ENCODE measurements at regions not wholly inside any gene's neighbourhood (a gene's known extent, or its start where the extent isn't known, plus 50 kb on each side); places are given as distances from the start of the nearest gene placed in this dataset.

GRCh38 chr15:98565566-98565965, 82.8 kb upstream of the IGF1R start:
- no peak for TF ChIP-seq CTCF (IDR thresholded peaks at IDR 0.05; ENCODE audit: insufficient read depth in 1 of 2, low read depth in 1 of 2, low read length in 1 of 2, severe bottlenecking in 1 of 2, unreplicated experiment in 1 of 2)
- Histone ChIP-seq H3K4me1 (no peaks in the 10 kb centered on the region), H3K27me3 (replicated peaks; ENCODE audit: control insufficient read depth, insufficient read depth, low read length) (no peaks in the 10 kb centered on the region), H3K9me3 (no peaks in the 10 kb centered on the region), H3K36me3 (ENCODE audit: control insufficient read depth, insufficient read depth, low read length) (no peaks in the 10 kb centered on the region), H3K4me3 (ENCODE audit: low read depth, low read length) (no peak overlapping the region)
- ChIA-PET POLR2A (no interaction called here), CTCF (no interaction called here)
- Mint-ChIP-seq H3K9me3 (ENCODE audit: unreplicated experiment) (no peaks in the 10 kb centered on the region), H3K27ac (ENCODE audit: unreplicated experiment) (no peak overlapping the region), H3K4me3 (ENCODE audit: unreplicated experiment) (no peak overlapping the region), H3K27me3 (ENCODE audit: insufficient read depth, unreplicated experiment) (peaks cover 8% of the 10 kb centered on the region), H3K36me3 (ENCODE audit: insufficient read depth, unreplicated experiment) (no peaks in the 10 kb centered on the region), H3K4me1 (ENCODE audit: low read depth, unreplicated experiment) (no peaks in the 10 kb centered on the region)
- intact Hi-C loops (cut with micrococcal nuclease; ENCODE audit: unreplicated experiment), result loop anchor here (5.0 kb wide), 2 partner anchors 48 to 82 kb away; partner anchors contain the start of gene IGF1R
- no TSS peak for BruUV-seq (replicated peaks)
- DNase-seq, result no peak

- H3K4me3 Mint-ChIP-seq (ENCODE audit: unreplicated experiment), result no peak overlapping the region
- Histone ChIP-seq H3K9me3 (no peaks in the 10 kb centered on the region), H3K27me3 (replicated peaks; ENCODE audit: control insufficient read depth, insufficient read depth, low read length) (no peaks in the 10 kb centered on the region), H3K4me1 (no peaks in the 10 kb centered on the region), H3K4me3 (ENCODE audit: low read depth, low read length) (no peak overlapping the region), H3K36me3 (ENCODE audit: control insufficient read depth, insufficient read depth, low read length) (no peaks in the 10 kb centered on the region)
- no TSS peak for BruUV-seq (replicated peaks)
- no peak for TF ChIP-seq CTCF (IDR thresholded peaks at IDR 0.05; ENCODE audit: insufficient read depth in 1 of 2, low read depth in 1 of 2, low read length in 1 of 2, severe bottlenecking in 1 of 2, unreplicated experiment in 1 of 2)
- H3K27ac Mint-ChIP-seq (ENCODE audit: unreplicated experiment), result no peak overlapping the region
- ChIA-PET CTCF (interaction anchor here (0.6 to 1.6 kb wide), 3 partner anchors 21 to 29 kb away, joined by 3 to 4 read pairs (median 3); no protein-coding TSS in a partner anchor), POLR2A (no interaction called here)
- DNase-seq, result no peak
- no peaks in the 10 kb centered on the region for H3K4me1 Mint-ChIP-seq (ENCODE audit: low read depth, unreplicated experiment)
- intact Hi-C loops (cut with micrococcal nuclease; ENCODE audit: unreplicated experiment), result loop anchor here (5.0 kb wide), 2 partner anchors 51 to 79 kb away; partner anchors contain the start of gene IGF1R
- H3K27me3 Mint-ChIP-seq (ENCODE audit: insufficient read depth, unreplicated experiment), result peaks cover 12% of the 10 kb centered on the region
- no peaks in the 10 kb centered on the region for H3K9me3 Mint-ChIP-seq (ENCODE audit: unreplicated experiment)
- H3K36me3 Mint-ChIP-seq (ENCODE audit: insufficient read depth, unreplicated experiment), result no peaks in the 10 kb centered on the region
These were observed 80.4 kb upstream of the IGF1R start for GRCh38 chr15:98567951-98568350.

GRCh38 chr15:98568382-98569017, 79.8 kb upstream of the IGF1R start:
- H3K36me3 Mint-ChIP-seq (ENCODE audit: insufficient read depth, unreplicated experiment), result no peaks in the 10 kb centered on the region
- TF ChIP-seq CTCF (IDR thresholded peaks at IDR 0.05; ENCODE audit: insufficient read depth in 1 of 2, low read depth in 1 of 2, low read length in 1 of 2, severe bottlenecking in 1 of 2, unreplicated experiment in 1 of 2), result peak; percentile 50 to 80
- no peak for DNase-seq
- Histone ChIP-seq H3K27me3 (replicated peaks; ENCODE audit: control insufficient read depth, insufficient read depth, low read length) (no peaks in the 10 kb centered on the region), H3K36me3 (ENCODE audit: control insufficient read depth, insufficient read depth, low read length) (no peaks in the 10 kb centered on the region), H3K4me1 (no peaks in the 10 kb centered on the region), H3K9me3 (no peaks in the 10 kb centered on the region), H3K4me3 (ENCODE audit: low read depth, low read length) (no peak overlapping the region)
- CTCF ChIA-PET, result interaction anchor here (1.0 to 1.6 kb wide), 2 partner anchors 21 to 22 kb away, joined by 3 to 4 read pairs; no protein-coding TSS in a partner anchor
- H3K4me1 Mint-ChIP-seq (ENCODE audit: low read depth, unreplicated experiment), result no peaks in the 10 kb centered on the region
- BruUV-seq (replicated peaks), result no TSS peak
- H3K27me3 Mint-ChIP-seq (ENCODE audit: insufficient read depth, unreplicated experiment), result peaks cover 16% of the 10 kb centered on the region
- no peak overlapping the region for H3K4me3 Mint-ChIP-seq (ENCODE audit: unreplicated experiment)
- H3K27ac Mint-ChIP-seq (ENCODE audit: unreplicated experiment), result no peak overlapping the region
- intact Hi-C loops (cut with micrococcal nuclease; ENCODE audit: unreplicated experiment), result loop anchor here (5.0 kb wide), 2 partner anchors 51 to 79 kb away; partner anchors contain the start of gene IGF1R
- POLR2A ChIA-PET, result no interaction called here
- H3K9me3 Mint-ChIP-seq (ENCODE audit: unreplicated experiment), result no peaks in the 10 kb centered on the region

Data from Caco-2 (cell line).